NCI-H1092 (cell line): ENCODE measurements at regions not wholly inside any gene's neighbourhood (a gene's known extent, or its start where the extent isn't known, plus 50 kb on each side); places are given as distances from the start of the nearest gene placed in this dataset.

ENCODE experiments used
- DNase-seq: peaks from one replicate; lab custom pipeline; 2025; lab: John Stamatoyannopoulos, UW

DNA sequence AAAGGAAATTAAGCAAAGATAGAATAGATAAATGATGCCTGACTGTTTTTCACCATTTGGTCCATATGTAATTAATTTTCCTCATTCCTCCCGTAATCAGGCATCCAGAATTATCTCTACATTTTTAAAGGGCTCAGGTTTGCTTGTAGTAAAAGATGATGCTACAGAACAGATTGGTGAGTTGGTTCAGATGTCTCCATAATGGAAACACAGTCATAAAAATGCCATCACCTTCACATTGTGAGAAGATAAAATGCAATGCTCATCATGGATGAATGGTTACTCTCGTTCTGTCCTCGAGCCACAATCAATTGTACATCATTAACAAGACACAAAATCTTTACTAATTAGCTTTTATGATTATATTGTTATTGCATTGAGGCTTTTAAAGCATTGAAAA is 64.9 kb upstream of the CELF2 start:
- DNase-seq: no peak

DNA sequence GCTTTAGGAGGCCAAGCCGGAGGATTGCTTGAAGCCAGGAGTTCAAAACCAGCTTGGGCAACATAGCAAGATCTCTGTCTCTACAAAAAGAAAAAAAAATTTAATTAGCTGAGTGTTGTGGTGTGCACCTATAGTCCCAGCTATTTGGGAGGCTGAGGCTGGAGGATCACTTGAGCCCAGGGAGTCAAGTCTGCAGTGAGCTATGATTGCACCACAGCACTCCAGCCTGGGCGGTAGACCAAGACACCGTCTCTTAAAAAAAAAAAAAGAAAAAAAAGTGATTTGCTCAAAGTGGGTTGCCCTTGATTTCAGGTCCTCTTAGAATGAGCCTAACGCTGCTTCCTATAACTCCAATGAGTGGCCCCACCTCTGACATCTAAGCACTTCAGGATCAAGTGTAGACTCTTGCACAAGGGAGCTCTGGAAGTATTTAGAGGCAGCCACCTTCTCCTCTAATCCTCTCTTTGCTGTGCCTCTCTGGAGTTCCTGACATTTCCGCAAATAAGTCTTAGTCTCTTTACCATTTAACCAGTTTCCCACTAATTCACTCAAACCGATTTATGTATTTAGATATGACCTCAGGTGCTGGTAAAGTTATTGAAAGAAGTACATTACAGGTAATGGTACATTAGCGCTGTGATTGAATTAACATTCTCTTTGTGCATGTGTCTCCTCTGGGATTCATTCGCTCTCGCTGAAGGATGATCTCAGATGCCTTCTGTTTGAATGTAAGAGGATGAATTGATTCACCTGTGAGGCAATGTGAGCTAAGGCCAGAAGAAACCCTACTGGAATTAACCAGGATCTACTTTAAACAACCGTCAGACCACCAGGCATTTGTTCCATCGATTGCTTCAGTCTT is 60.8 kb upstream of the CELF2 start:
- no peak for DNase-seq

DNA sequence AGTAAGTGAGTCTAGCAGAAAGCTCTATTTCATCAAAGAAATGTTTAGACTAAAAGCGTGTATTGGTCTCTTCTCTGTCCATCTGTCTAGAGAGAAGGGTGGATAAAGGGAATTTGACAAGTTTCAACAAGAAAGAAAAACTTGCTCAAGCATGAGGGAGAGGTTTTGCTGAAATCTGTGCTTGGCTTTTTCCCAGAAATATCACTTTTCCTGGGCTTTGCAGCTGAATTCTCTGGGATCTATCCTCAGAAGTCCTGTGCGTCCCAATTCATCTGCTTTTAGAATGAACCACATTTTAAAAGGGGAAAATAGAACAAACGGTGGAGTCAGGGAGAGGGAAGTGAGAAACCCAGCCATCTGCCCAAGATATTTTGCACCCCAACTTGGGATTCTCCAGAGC is 59.6 kb upstream of the CELF2 start:
- no peak for DNase-seq

GRCh38 chr10:10959666-10960065 is 58.0 kb upstream of the CELF2 start:
- no peak for DNase-seq

- DNase-seq: no peak
Measured at GRCh38 chr10:10960534-10960933, 57.1 kb upstream of the CELF2 start.

DNA sequence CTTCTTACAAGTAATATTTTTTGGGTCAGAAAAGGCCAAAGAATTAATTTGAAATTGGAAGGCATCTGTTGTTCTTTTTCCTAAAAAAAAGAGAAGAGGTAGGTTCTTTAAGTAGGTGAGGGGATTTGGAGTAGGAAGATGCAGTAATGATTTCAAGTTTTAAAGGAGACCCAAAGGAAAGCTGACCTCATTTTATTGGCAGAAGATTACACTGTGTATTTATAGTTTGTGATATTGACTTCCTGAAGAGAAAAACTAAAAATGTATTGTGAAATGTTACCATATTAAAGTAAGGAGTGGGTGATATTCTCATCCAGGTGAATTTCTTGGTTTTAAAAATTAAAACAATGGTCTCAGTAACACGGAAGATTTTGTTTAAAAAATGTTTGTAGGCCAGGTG is 56.6 kb upstream of the CELF2 start:
- no peak for DNase-seq

GRCh38 chr10:10967029-10967428 is 50.6 kb upstream of the CELF2 start:
- no peak for DNase-seq

DNA sequence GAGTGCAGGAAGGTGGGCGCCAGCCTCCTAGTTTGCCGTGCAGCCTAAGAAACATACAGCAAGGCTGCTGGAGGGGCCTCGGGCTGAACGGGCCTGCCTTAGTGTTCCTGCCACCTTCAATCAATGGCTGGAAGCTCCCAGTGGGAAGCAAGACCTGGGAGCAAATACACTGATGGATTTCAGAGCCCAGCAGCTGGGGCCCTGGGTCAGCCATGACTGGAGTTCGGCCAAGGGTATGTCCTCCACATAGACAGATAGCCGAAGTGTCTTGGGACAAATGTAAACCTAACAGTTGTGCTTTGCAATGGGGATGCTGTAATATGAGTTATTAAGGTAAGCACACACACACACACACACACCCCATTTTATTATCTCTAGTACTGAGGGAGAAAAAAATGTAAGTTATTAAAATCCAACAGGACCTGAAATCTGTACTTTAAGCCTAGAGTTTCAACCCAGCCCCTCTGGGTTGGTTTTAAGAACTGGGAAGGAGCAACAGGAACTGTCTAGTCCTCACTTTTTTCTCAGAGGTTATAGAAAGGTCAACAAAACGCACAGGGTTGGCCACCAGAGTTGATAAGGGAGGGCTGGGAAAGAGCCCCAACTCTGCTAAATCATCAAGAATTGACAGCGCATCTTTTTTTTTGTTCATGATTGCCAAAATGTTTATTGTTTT is 50.0 kb upstream of the CELF2 start:
- no peak for DNase-seq
